Hepatocyte (in vitro differentiated cells): ENCODE measurements at regions not wholly inside any gene's neighbourhood (a gene's known extent, or its start where the extent isn't known, plus 50 kb on each side); places are given as distances from the start of the nearest gene placed in this dataset.

Experiments
- DNase-seq: peaks from one replicate; pipeline ENCODE4 v3.0.0-alpha.2; 2016; ENCODE audit warnings: low spot score
- H2AFZ ChIP-seq: fragments of 200-600 bp; sonication (generic); 2 replicates; pipeline ENCODE4 v1.6.0; 2016; ENCODE audit warnings: antibody characterized with exemption, mild to moderate bottlenecking
- H3K27ac ChIP-seq: fragments of 200-600 bp; sonication (generic); 2 replicates; pipeline ENCODE4 v1.5.1; 2016; ENCODE audit warnings: mild to moderate bottlenecking
- H3K27me3 ChIP-seq: fragments of 200-600 bp; sonication (generic); 2 replicates; pipeline ENCODE4 v1.6.1; 2016
- H3K36me3 ChIP-seq: fragments of 200-600 bp; sonication (generic); replicated peaks from 2 replicates; pipeline ENCODE4 v1.5.1; 2016; ENCODE audit warnings: low read depth; ENCODE audit not compliant: insufficient read depth
- H3K4me1 ChIP-seq: fragments of 200-600 bp; sonication (generic); 2 replicates; pipeline ENCODE4 v1.5.1; 2016; ENCODE audit warnings: mild to moderate bottlenecking, moderate library complexity; ENCODE audit not compliant: insufficient read depth
- H3K4me2 ChIP-seq: fragments of 200-600 bp; sonication (generic); 2 replicates; pipeline ENCODE4 v1.6.0; 2016
- H3K4me3 ChIP-seq: fragments of 200-600 bp; sonication (generic); 2 replicates; pipeline ENCODE4 v1.5.1; 2016; ENCODE audit warnings: mild to moderate bottlenecking
- H3K79me2 ChIP-seq: fragments of 200-600 bp; sonication (generic); 2 replicates; pipeline ENCODE4 v1.6.0; 2017; ENCODE audit warnings: mild to moderate bottlenecking
- H3K9me2 ChIP-seq: fragments of 200-600 bp; sonication (generic); replicated peaks from 2 replicates; pipeline ENCODE4 v1.6.0; 2017; ENCODE audit warnings: mild to moderate bottlenecking; ENCODE audit not compliant: insufficient read depth
- H3K9me3 ChIP-seq: fragments of 200-600 bp; sonication (generic); 2 replicates; pipeline ENCODE4 v1.5.1; 2016; ENCODE audit warnings: low read depth, mild to moderate bottlenecking
- H4K20me1 ChIP-seq: fragments of 200-600 bp; sonication (generic); 2 replicates; pipeline ENCODE4 v1.6.0; 2016; ENCODE audit warnings: mild to moderate bottlenecking; ENCODE audit not compliant: insufficient read depth, poor library complexity, severe bottlenecking
- CTCF ChIP-seq: fragments of 200-600 bp; sonication (generic); IDR thresholded peaks from 2 replicates; pipeline ENCODE4 v1.5.1; 2016; ENCODE audit warnings: antibody characterized with exemption, mild to moderate bottlenecking; ENCODE audit not compliant: poor library complexity
- EZH2 ChIP-seq: fragments of 200-600 bp; sonication (generic); IDR thresholded peaks from 2 replicates; pipeline ENCODE4 v1.6.1; 2016; ENCODE audit warnings: antibody characterized with exemption, mild to moderate bottlenecking, borderline replicate concordance
- EZH2phosphoT487 ChIP-seq: fragments of 200-600 bp; sonication (generic); IDR thresholded peaks from one replicate; pipeline ENCODE4 v1.6.1; 2018; ENCODE audit warnings: antibody characterized with exemption, mild to moderate bottlenecking, low read depth, moderate library complexity; ENCODE audit not compliant: unreplicated experiment, severe bottlenecking
- WGBS: methylation state at CpG from one replicate; pipeline ENCODE4 v1.1.6; 2016; ENCODE audit warnings: low lambda C conversion rate; ENCODE audit errors: missing lambda C conversion rate; 5-methylcytosine and 5-hydroxymethylcytosine counted together

GRCh38 chr1:188761226-188761625 is 1716.4 kb downstream of the BRINP3 start:
- 59% methylated on average over 1 of the region's 1 CpG for WGBS
- Histone ChIP-seq H3K27ac (no peak overlapping the region), H2AFZ (no peak overlapping the region), H3K9me3 (no peaks in the 10 kb centered on the region), H3K4me3 (no peak overlapping the region), H3K4me2 (no peak overlapping the region), H3K79me2 (no peaks in the 10 kb centered on the region), H3K27me3 (no peaks in the 10 kb centered on the region), H3K4me1 (no peaks in the 10 kb centered on the region), H4K20me1 (no peaks in the 10 kb centered on the region), H3K9me2 (no peaks in the 10 kb centered on the region), H3K36me3 (no peaks in the 10 kb centered on the region)
- TF ChIP-seq EZH2 (no peak), EZH2phosphoT487 (no peak), CTCF (no peak)
- DNase-seq, result no peak

- H3K79me2 ChIP-seq, result no peaks in the 10 kb centered on the region
- H4K20me1 ChIP-seq, result no peaks in the 10 kb centered on the region
- no peak overlapping the region for H3K27ac ChIP-seq
- TF ChIP-seq CTCF (no peak), EZH2 (no peak), EZH2phosphoT487 (no peak)
- WGBS, result 77% methylated on average over 2 of the region's 2 CpGs
- H3K9me2 ChIP-seq, result no peaks in the 10 kb centered on the region
- H3K27me3 ChIP-seq, result no peaks in the 10 kb centered on the region
- no peaks in the 10 kb centered on the region for H3K4me1 ChIP-seq
- H2AFZ ChIP-seq, result no peak overlapping the region
- no peaks in the 10 kb centered on the region for H3K36me3 ChIP-seq
- no peaks in the 10 kb centered on the region for H3K9me3 ChIP-seq
- no peak for DNase-seq
- no peak overlapping the region for H3K4me3 ChIP-seq
- H3K4me2 ChIP-seq, result no peak overlapping the region
Measured at GRCh38 chr1:188762166-188762743, 1715.4 kb downstream of the BRINP3 start.

GRCh38 chr1:188763541-188763940 is 1714.1 kb downstream of the BRINP3 start:
- no peaks in the 10 kb centered on the region for H3K9me3 ChIP-seq
- no peak overlapping the region for H2AFZ ChIP-seq
- no peaks in the 10 kb centered on the region for H3K27me3 ChIP-seq
- H3K4me3 ChIP-seq, result no peak overlapping the region
- H3K9me2 ChIP-seq, result no peaks in the 10 kb centered on the region
- no peaks in the 10 kb centered on the region for H3K79me2 ChIP-seq
- no peak overlapping the region for H3K27ac ChIP-seq
- H3K4me2 ChIP-seq, result no peak overlapping the region
- no peaks in the 10 kb centered on the region for H3K4me1 ChIP-seq
- no peak for DNase-seq
- 79% methylated on average over 3 of the region's 3 CpGs for WGBS
- no peak for TF ChIP-seq EZH2phosphoT487
- TF ChIP-seq CTCF, result no peak
- no peak for TF ChIP-seq EZH2
- H4K20me1 ChIP-seq, result no peaks in the 10 kb centered on the region
- no peaks in the 10 kb centered on the region for H3K36me3 ChIP-seq
